T-helper 1 cell treated with Interleukin-12 subunit alpha and Interleukin-12 subunit beta and Interleukin-4 antibody, amounts not matched to agents 30 μg/mL and 1 μg/mL, for 36 hours (primary cell): ENCODE measurements at regions not wholly inside any gene's neighbourhood (a gene's known extent, or its start where the extent isn't known, plus 50 kb on each side); places are given as distances from the start of the nearest gene placed in this dataset.

ENCODE experiments used
- H3K27ac Mint-ChIP-seq: one replicate; pipeline ENCODE4 v1.8.0; 2021; ENCODE audit warnings: mild to moderate bottlenecking, mixed read lengths
- H3K27me3 Mint-ChIP-seq: one replicate; pipeline ENCODE4 v1.8.0; 2021; ENCODE audit warnings: low read depth, mixed read lengths
- H3K36me3 Mint-ChIP-seq: one replicate; pipeline ENCODE4 v1.8.0; 2021; ENCODE audit warnings: low read depth, mixed read lengths
- H3K4me1 Mint-ChIP-seq: one replicate; pipeline ENCODE4 v1.8.0; 2021; ENCODE audit warnings: low read depth, mixed read lengths
- H3K4me3 Mint-ChIP-seq: one replicate; pipeline ENCODE4 v1.8.0; 2021; ENCODE audit warnings: mild to moderate bottlenecking, moderate library complexity, mixed read lengths
- H3K9me3 Mint-ChIP-seq: one replicate; pipeline ENCODE4 v1.8.0; 2021; ENCODE audit warnings: mixed read lengths

DNA sequence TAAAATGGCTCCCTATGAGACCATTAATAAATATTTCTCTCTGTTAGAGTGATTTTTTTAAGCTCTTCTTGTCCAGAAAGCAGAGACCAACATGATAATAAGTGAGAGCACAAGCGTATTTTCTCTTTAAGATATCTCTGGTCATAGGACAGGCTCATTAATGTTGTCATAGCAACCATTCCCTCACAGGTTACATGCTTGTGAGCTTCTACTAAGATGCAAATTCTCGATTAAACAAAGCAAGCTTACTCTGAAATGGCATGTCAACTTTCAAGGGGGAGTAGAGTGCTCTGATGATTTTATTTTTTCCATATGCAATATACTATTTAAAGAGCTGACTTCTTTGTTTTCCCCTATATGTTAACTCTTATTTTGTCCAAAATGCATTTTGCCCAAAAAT lies 487.2 kb upstream of the LCORL start:
- Mint-ChIP-seq H3K4me1 (no peaks in the 10 kb centered on the region), H3K9me3 (no peaks in the 10 kb centered on the region), H3K27ac (no peak overlapping the region), H3K36me3 (no peaks in the 10 kb centered on the region), H3K4me3 (no peak overlapping the region), H3K27me3 (no peaks in the 10 kb centered on the region)

DNA sequence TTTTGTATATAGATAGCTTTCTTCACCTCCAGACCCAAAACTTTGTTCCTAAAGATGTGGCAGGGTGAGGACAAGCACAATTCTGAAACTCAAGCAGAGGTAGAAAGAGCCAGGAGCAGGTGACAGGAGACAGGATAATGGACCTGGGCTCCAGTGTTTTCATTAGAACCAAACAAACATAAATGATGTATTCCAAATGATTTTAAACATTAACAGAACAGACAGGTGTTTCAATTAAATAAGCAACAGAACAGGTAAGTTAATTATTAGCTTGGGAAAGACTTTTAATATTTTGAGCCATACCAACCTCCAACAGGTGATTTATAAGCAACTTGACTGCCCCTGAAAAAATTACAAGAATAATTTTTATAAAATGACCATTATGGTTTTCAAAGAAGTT lies 459.4 kb upstream of the LCORL start:
- Mint-ChIP-seq H3K4me3 (no peak overlapping the region), H3K9me3 (peaks cover 22% of the 10 kb centered on the region), H3K27me3 (no peaks in the 10 kb centered on the region), H3K27ac (no peak overlapping the region), H3K36me3 (no peaks in the 10 kb centered on the region), H3K4me1 (no peaks in the 10 kb centered on the region)

DNA sequence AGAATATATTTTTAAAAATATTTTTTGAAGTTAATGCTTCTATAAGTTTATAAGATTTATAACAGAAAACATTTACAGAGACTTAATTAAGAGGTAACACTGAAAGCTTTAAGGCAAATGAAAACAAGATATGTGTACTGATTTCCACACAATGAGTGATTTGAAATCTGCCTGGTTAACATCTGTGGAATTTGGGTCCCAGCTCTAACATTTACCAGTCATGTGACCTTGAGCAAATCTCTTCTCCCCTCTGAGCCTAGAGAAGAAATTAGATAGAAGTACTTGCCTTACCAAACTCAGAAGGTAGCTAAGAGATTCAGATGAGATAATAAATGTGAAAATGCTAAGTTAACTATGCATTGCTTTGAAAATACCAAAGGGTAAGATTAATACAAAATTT lies 458.8 kb upstream of the LCORL start:
- Mint-ChIP-seq H3K27me3 (no peaks in the 10 kb centered on the region), H3K36me3 (no peaks in the 10 kb centered on the region), H3K4me1 (no peaks in the 10 kb centered on the region), H3K27ac (no peak overlapping the region), H3K4me3 (no peak overlapping the region), H3K9me3 (peaks cover 24% of the 10 kb centered on the region)

DNA sequence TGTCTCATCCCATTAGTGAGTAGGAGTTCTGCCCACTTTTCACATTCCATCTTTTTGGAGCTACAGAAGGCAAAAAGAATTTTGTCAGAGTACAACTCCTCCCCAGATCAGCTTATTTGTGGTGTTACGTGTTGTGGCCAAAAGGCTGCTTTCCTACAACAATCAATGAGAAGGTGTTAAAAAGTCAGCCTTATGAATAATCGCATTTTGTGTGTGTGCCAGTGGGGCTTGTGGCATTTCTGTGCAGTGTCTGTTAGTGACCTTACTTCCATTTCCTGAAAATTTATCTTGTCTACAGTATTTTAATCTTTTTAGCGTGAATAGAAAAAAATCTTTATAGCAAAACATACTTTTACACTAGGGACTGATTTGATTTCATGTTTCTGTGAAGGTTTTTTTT lies 458.3 kb upstream of the LCORL start:
- H3K27ac Mint-ChIP-seq, result no peak overlapping the region

DNA sequence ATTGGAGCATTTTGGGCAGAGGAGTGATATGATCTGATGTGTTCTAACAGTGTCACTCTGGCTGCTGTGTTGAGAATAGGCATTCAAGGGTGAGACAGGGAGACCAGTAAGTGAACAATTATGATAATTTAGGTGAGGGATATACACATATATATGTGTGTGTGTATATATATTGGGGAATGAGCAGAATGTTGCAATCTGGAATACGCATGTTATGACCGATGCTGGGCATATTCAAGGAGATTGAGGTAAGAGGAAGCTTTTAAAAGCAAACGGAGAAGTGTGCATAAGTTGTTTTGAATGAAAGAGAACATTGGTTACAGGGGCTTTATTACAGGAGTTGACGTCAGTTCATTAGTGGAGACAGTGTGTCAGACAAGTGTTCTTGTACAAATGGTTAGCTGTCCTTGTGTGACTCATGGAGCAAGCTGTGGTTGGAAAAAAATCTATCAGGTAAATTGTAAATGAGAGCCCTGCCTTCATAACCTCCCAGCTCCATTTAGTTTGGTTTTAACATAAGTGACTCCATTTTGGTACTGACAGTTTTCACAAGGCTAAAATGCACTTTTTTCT lies 442.5 kb upstream of the LCORL start:
- Mint-ChIP-seq H3K4me3 (no peak overlapping the region), H3K9me3 (no peaks in the 10 kb centered on the region), H3K4me1 (no peaks in the 10 kb centered on the region), H3K36me3 (no peaks in the 10 kb centered on the region), H3K27me3 (no peaks in the 10 kb centered on the region), H3K27ac (no peak overlapping the region)

More for the DNA sequence above, 458.3 kb upstream of the LCORL start:
- H3K27me3 Mint-ChIP-seq, result no peaks in the 10 kb centered on the region
- H3K4me3 Mint-ChIP-seq, result no peak overlapping the region
- peaks cover 19% of the 10 kb centered on the region for H3K9me3 Mint-ChIP-seq
- H3K36me3 Mint-ChIP-seq, result no peaks in the 10 kb centered on the region
- H3K4me1 Mint-ChIP-seq, result no peaks in the 10 kb centered on the region

DNA sequence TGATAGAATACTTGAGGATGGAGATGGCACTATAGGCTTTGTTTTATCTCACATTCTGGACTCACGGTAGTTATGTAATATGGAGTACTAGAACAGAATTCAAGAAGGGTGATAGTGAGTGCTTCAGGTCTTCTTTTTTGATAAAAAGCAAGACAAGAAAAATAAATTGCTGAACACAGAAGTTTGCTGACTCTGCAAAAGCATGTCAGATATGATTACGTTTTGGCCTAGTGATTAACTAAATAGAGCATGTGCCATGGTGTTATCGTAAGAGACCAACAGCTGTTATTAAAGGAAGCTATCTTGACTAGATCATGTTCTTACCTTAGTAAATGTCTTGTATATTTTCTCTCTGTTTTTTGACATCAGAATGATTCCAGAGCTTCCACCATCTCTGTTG lies 436.9 kb upstream of the LCORL start:
- no peaks in the 10 kb centered on the region for H3K36me3 Mint-ChIP-seq
- H3K9me3 Mint-ChIP-seq, result no peaks in the 10 kb centered on the region
- no peaks in the 10 kb centered on the region for H3K4me1 Mint-ChIP-seq
- H3K27me3 Mint-ChIP-seq, result no peaks in the 10 kb centered on the region
- H3K27ac Mint-ChIP-seq, result no peak overlapping the region
- H3K4me3 Mint-ChIP-seq, result no peak overlapping the region

DNA sequence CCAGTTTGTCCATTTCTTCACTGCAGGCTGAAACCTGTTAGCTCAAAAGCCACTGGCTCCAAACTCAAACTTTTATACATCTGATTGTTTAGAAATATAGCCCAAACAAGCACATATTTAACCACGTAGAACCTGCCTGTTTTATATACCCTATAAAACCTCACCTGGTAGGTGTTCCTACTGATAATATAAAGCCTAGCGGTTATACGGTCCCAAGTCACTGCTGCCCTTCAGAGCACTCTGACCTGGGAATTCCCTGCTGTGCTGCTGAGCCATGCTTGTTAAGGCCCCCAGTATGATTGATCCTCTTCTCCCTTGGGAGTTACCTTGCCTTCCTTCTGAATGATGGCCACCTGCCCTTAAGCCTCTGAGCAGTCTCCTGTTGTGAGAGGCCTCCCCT lies 432.8 kb upstream of the LCORL start:
- Mint-ChIP-seq H3K4me3 (no peak overlapping the region), H3K27me3 (no peaks in the 10 kb centered on the region), H3K27ac (no peak overlapping the region), H3K4me1 (no peaks in the 10 kb centered on the region), H3K36me3 (no peaks in the 10 kb centered on the region), H3K9me3 (no peaks in the 10 kb centered on the region)

DNA sequence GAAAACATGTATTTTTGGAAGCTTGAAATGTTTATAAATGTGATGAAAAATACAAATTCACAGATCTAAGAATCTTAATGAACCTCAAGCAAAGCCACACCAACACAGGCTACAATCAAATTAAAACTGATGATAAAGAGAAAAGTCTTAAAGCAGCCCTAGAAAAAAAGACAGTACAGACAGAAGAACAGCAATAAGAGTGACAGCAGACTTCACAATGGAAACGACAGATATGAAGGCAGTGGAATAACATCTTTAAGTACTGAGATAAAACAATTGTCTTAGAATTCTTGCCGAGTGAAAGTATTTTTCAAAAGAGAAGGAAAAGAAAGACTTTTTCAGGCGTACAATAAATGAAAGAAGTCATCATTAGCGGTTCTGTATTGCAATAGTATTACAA lies 423.6 kb upstream of the LCORL start:
- Mint-ChIP-seq H3K27me3 (no peaks in the 10 kb centered on the region), H3K36me3 (no peaks in the 10 kb centered on the region), H3K4me3 (no peak overlapping the region), H3K27ac (no peak overlapping the region), H3K9me3 (peaks cover 9% of the 10 kb centered on the region), H3K4me1 (no peaks in the 10 kb centered on the region)

DNA sequence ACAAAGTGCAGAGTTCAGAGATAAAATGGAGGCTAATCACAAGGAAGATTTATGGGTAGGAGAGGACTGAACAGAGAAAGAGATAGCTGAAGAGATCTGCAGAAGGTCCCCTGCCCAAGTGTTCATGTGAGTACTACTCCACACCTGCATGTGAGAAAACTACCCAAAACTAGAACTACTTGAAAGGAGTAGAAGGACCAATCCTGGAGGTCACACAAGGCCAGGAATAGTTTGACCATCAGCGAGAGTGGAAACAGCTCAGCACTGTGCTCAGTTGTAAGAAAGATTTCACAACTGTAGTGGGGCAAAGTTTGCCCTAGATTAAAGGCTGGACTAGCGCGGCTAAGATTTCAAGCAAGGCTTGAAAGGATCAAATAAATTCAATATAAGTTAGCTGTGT lies 422.7 kb upstream of the LCORL start:
- H3K4me1 Mint-ChIP-seq, result no peaks in the 10 kb centered on the region
- H3K36me3 Mint-ChIP-seq, result no peaks in the 10 kb centered on the region
- H3K27ac Mint-ChIP-seq, result no peak overlapping the region
- no peak overlapping the region for H3K4me3 Mint-ChIP-seq
- H3K27me3 Mint-ChIP-seq, result no peaks in the 10 kb centered on the region
- H3K9me3 Mint-ChIP-seq, result peaks cover 9% of the 10 kb centered on the region

DNA sequence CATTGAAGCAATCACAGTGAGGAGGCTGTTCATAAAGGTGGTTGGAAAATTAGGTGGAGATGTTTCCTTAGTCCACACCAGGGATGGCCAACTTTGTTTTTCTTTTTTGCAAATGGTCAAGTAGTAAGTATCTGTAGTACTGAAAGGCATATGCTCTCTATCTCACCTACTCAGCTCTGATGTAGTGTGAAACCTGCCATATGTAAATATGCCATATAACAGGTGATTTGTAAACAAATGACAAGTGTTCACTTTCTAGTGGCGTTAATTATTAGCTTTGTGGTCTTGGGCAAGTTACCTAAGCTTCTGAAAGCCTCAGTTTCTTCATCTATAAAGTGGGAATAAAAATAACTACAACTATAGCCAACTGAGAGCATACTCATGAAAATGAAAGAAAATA lies 421.4 kb upstream of the LCORL start:
- peaks cover 9% of the 10 kb centered on the region for H3K9me3 Mint-ChIP-seq
- H3K36me3 Mint-ChIP-seq, result no peaks in the 10 kb centered on the region
- no peaks in the 10 kb centered on the region for H3K27me3 Mint-ChIP-seq
- H3K4me1 Mint-ChIP-seq, result no peaks in the 10 kb centered on the region
- H3K27ac Mint-ChIP-seq, result no peak overlapping the region
- H3K4me3 Mint-ChIP-seq, result no peak overlapping the region

DNA sequence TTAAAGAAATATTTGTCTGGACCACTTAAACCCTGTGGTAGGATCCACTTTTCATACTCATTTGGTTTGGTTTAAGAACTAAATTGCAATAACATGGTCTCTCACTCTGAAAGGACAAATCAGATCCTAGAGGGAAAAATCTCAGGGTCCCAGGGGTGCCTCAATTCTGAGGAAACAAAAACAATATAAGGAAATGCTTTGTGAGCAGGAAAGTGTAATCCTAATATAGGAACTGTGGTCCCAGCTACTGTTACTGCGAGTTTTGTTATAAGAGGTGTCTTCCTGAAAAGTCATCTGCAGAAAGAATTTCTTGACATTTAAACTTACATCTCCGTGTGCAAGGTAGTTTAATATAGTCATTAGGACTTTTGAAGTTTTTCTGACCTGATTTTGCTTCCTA lies 420.1 kb upstream of the LCORL start:
- H3K36me3 Mint-ChIP-seq, result no peaks in the 10 kb centered on the region
- no peaks in the 10 kb centered on the region for H3K4me1 Mint-ChIP-seq
- H3K27ac Mint-ChIP-seq, result no peak overlapping the region
- peaks cover 9% of the 10 kb centered on the region for H3K9me3 Mint-ChIP-seq
- no peaks in the 10 kb centered on the region for H3K27me3 Mint-ChIP-seq
- H3K4me3 Mint-ChIP-seq, result no peak overlapping the region

DNA sequence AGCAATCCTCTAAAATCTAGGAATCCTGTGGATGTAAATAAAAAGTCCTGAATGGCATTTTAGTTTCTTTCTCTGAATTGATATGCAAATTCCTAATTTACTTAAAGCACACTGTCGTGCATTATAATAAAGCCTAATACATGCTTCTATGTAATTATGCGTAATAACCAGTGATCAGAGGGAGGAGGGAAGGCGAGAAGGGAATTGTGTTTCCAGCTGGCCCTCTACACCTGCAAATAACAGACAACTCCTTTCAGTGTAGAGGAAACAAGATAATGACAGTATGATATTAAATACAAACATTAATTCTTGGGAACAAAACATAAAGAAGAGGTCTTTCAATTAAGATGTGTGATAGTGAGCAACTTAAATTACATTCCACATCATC lies 419.6 kb upstream of the LCORL start:
- H3K9me3 Mint-ChIP-seq, result peaks cover 9% of the 10 kb centered on the region
- no peak overlapping the region for H3K27ac Mint-ChIP-seq
- no peaks in the 10 kb centered on the region for H3K4me1 Mint-ChIP-seq
- H3K36me3 Mint-ChIP-seq, result no peaks in the 10 kb centered on the region
- no peaks in the 10 kb centered on the region for H3K27me3 Mint-ChIP-seq
- no peak overlapping the region for H3K4me3 Mint-ChIP-seq

DNA sequence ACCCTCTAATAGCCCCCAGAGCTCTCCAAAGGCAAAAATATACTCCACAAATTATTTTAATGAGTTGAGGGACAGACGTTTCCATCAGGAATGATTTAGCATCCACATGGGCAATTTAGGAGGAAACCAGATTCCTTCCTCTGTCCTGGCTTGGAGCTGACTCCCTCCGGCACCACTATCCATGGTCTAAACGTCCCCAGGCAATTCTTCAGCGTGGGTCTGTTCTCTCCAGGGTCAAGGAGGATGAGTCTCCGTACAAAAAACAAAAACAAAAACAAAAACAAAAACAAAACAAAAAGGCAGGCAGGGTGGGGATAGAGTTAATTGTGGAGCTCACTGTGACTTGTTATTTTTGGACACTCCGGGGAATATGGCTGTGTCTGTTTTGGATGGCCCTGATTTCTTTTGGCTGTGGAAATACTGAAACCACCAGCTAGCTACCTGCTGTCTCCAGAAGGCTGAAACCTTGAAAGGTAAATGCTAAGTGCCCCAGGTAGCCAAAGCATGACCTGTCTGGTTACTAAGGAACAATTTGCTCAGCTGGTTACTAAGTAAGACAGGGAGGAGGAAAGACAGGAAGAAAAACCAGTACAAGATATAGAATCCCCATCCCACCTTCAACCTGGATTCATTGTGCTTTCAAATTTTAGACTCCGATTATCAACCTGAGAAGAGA lies 419.1 kb upstream of the LCORL start:
- Mint-ChIP-seq H3K4me3 (no peak overlapping the region), H3K9me3 (peaks cover 9% of the 10 kb centered on the region), H3K27ac (no peak overlapping the region), H3K36me3 (no peaks in the 10 kb centered on the region), H3K27me3 (no peaks in the 10 kb centered on the region), H3K4me1 (no peaks in the 10 kb centered on the region)

DNA sequence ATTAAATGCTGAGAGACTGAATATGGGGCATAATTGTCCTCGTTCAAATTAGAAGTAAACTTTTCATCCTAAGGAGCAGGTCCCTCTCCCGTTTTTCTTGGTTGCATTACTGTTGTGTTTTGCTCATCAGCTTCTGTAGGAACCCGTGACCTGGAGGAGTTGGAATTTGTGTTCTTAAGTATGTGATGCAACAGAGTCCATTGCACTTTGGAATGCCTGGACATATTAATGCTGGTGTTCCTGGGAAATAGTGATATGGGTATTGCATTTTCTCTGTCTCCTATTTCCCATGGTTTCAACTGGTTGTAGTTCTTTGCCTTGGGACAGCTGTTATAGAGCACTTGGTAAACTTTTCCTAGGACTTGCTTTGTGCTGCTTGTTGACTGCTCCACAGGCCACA lies 417.8 kb upstream of the LCORL start:
- H3K36me3 Mint-ChIP-seq, result no peaks in the 10 kb centered on the region
- H3K4me1 Mint-ChIP-seq, result no peaks in the 10 kb centered on the region
- H3K4me3 Mint-ChIP-seq, result no peak overlapping the region
- no peaks in the 10 kb centered on the region for H3K27me3 Mint-ChIP-seq
- no peak overlapping the region for H3K27ac Mint-ChIP-seq
- H3K9me3 Mint-ChIP-seq, result peaks cover 4% of the 10 kb centered on the region

DNA sequence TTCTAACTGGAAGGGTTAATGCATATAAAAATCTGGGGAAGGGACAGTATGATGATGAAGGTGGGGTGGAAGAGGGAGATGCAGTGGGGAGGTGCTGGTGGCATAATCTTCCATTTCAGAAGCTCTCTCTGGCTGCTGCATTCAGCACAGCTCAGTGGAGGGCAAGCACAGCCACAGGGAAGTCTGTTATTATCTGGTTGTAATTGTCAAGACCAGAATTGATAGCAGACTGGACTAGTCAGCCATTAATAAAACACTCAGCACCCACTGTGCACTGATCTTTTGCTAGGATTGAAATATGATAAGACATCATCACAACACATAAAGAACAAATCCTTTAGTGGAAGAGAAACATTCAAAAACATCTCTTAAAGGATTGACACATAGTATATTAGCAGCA lies 414.2 kb upstream of the LCORL start:
- Mint-ChIP-seq H3K4me1 (no peaks in the 10 kb centered on the region), H3K36me3 (no peaks in the 10 kb centered on the region), H3K27ac (no peak overlapping the region), H3K27me3 (no peaks in the 10 kb centered on the region), H3K9me3 (no peaks in the 10 kb centered on the region), H3K4me3 (no peak overlapping the region)

DNA sequence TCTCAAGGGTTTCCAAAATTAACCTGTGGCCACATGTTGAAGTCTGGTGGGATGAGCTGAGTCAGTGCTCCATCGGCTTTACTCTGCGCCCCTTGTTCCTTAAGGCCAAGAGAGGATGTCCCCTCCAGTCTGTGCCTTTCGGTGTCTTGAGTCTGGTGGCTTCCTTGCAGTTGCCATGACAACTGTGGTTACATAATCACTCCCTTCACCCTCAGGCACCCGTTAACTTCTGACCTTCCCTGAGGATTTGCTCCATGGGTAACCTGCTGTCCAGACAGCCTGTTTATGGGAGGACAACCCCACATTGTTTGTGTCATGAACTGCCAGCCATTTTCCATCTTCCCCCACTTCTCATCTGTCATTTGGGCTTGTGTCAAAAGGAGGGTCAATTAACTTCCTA lies 401.1 kb upstream of the LCORL start:
- no peak overlapping the region for H3K4me3 Mint-ChIP-seq
- H3K27ac Mint-ChIP-seq, result no peak overlapping the region
- H3K4me1 Mint-ChIP-seq, result no peaks in the 10 kb centered on the region
- no peaks in the 10 kb centered on the region for H3K9me3 Mint-ChIP-seq
- no peaks in the 10 kb centered on the region for H3K36me3 Mint-ChIP-seq
- no peaks in the 10 kb centered on the region for H3K27me3 Mint-ChIP-seq
